ENCODE measurements at regions not wholly inside any gene's neighbourhood (a gene's known extent, or its start where the extent isn't known, plus 50 kb on each side); places are given as distances from the start of the nearest gene placed in this dataset.

DNA sequence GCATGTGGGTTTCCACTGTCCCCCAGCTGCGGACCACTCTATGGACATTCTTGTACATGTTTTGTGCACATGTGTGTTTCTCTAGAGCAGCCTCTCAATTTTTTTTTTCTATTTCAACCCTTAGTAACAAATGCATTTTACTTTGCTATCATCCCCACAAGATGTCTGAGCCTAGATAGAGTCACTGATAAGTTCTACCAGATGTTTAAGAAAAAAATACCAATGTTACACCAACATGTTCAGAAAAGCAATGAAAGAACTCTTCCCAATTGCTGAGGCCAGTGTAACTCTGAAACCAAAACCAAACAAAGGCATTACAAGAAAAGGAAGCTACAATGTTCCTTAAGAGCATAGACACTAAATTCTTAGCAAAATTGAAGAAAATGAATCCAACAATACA is 218.5 kb downstream of the CXCL12 start:
- no peak for ATAC-seq
- CTCF ChIA-PET = no interaction called here
- no peaks in the 10 kb centered on the region for H3K4me1 ChIP-seq (ENCODE audit: control insufficient read depth, insufficient read depth, low read length)
- H3K36me3 ChIP-seq (ENCODE audit: control insufficient read depth, insufficient read depth, low read length) = no peaks in the 10 kb centered on the region
- H3K27me3 ChIP-seq (ENCODE audit: control insufficient read depth, insufficient read depth, low read length) = no peaks in the 10 kb centered on the region
- no peak overlapping the region for H3K4me3 ChIP-seq (ENCODE audit: low read depth in 2 of 2, low read length in 2 of 2)
- intact Hi-C loops (cut with micrococcal nuclease; ENCODE audit: unreplicated experiment) (no loop called here), in situ Hi-C loops (cut with HindIII; ENCODE audit: low pct_unique_long_range_greater_than_20kb, low sequenced_read_pairs) (no loop called here)
- POLR2A ChIA-PET = no interaction called here
- TF ChIP-seq CTCF (IDR thresholded peaks at IDR 0.05) (no peak), TCF7L2 (IDR thresholded peaks at IDR 0.05; ENCODE audit: low read depth, low read length) (no peak), POLR2AphosphoS5 (IDR thresholded peaks at IDR 0.05; ENCODE audit: low read depth, low read length) (no peak), REST (IDR thresholded peaks at IDR 0.05; ENCODE audit: insufficient read depth in 1 of 2, low read depth in 2 of 2, low read length in 1 of 2) (no peak), SIN3A (IDR thresholded peaks at IDR 0.05; ENCODE audit: borderline replicate concordance, insufficient read depth, low read depth, low read length) (no peak)
- no TSS peak for BruUV-seq (replicated peaks)
- DNase-seq (ENCODE audit: low read depth, low spot score) = no peak
- H3K27ac ChIP-seq (ENCODE audit: low read length) = no peak overlapping the region
- H3K9me3 ChIP-seq (ENCODE audit: control insufficient read depth, insufficient read depth, low read depth, low read length) = no peaks in the 10 kb centered on the region

GRCh38 chr10:44164251-44164956 is 220.5 kb downstream of the CXCL12 start:
- Histone ChIP-seq H3K27me3 (ENCODE audit: control insufficient read depth, insufficient read depth, low read length) (no peaks in the 10 kb centered on the region), H3K36me3 (ENCODE audit: control insufficient read depth, insufficient read depth, low read length) (no peaks in the 10 kb centered on the region), H3K4me3 (ENCODE audit: low read depth in 2 of 2, low read length in 2 of 2) (no peak overlapping the region), H3K9me3 (ENCODE audit: control insufficient read depth, insufficient read depth, low read depth, low read length) (no peaks in the 10 kb centered on the region), H3K4me1 (ENCODE audit: control insufficient read depth, insufficient read depth, low read length) (no peaks in the 10 kb centered on the region), H3K27ac (ENCODE audit: low read length) (no peak overlapping the region)
- no peak for DNase-seq (ENCODE audit: low read depth, low spot score)
- TF ChIP-seq POLR2AphosphoS5 (IDR thresholded peaks at IDR 0.05; ENCODE audit: low read depth, low read length) (no peak), SIN3A (IDR thresholded peaks at IDR 0.05; ENCODE audit: borderline replicate concordance, insufficient read depth, low read depth, low read length) (no peak)
- in situ Hi-C loops (cut with HindIII; ENCODE audit: low pct_unique_long_range_greater_than_20kb, low sequenced_read_pairs) (no loop called here), intact Hi-C loops (cut with micrococcal nuclease; ENCODE audit: unreplicated experiment) (no loop called here)
- ChIA-PET CTCF (no interaction called here), POLR2A (no interaction called here)
- BruUV-seq (replicated peaks) = no TSS peak
- no peak for ATAC-seq

DNA sequence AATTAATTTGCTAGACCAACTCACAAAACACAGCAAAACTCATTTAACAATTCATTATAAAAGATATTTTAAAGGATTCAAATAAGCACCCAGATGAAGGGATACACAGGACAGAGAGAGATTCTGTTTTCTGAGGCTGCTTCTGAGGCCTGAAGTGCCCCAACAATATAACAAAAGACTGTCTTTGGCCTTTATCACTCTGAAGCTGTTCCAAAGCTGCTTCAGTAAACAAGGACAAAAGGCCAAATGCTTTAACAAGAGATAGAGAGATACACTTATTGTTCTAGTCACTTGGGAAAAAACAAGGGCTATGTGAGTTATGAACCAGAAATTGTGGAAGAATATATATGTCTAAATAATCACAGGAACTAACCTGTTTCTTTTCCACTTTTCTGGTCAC is 223.7 kb downstream of the CXCL12 start:
- H3K36me3 ChIP-seq (ENCODE audit: control insufficient read depth, insufficient read depth, low read length) = no peaks in the 10 kb centered on the region
- in situ Hi-C loops (cut with HindIII; ENCODE audit: low pct_unique_long_range_greater_than_20kb, low sequenced_read_pairs) (no loop called here), intact Hi-C loops (cut with micrococcal nuclease; ENCODE audit: unreplicated experiment) (no loop called here)
- no peak overlapping the region for H3K4me3 ChIP-seq (ENCODE audit: low read depth in 2 of 2, low read length in 2 of 2)
- H3K27me3 ChIP-seq (ENCODE audit: control insufficient read depth, insufficient read depth, low read length) = no peaks in the 10 kb centered on the region
- DNase-seq (ENCODE audit: low read depth, low spot score) (no peak), ATAC-seq (no peak)
- H3K27ac ChIP-seq (ENCODE audit: low read length) = no peak overlapping the region
- TF ChIP-seq SIN3A (IDR thresholded peaks at IDR 0.05; ENCODE audit: borderline replicate concordance, insufficient read depth, low read depth, low read length) (no peak), CTCF (IDR thresholded peaks at IDR 0.05) (no peak)
- no TSS peak for BruUV-seq (replicated peaks)
- ChIA-PET POLR2A (no interaction called here), CTCF (no interaction called here)
- H3K4me1 ChIP-seq (ENCODE audit: control insufficient read depth, insufficient read depth, low read length) = no peaks in the 10 kb centered on the region
- H3K9me3 ChIP-seq (ENCODE audit: control insufficient read depth, insufficient read depth, low read depth, low read length) = 0 out of 2 replicates have a peak, but pooled peaks cover 2% of the 10 kb centered on the region
